ENCODE measurements at regions not wholly inside any gene's neighbourhood (a gene's known extent, or its start where the extent isn't known, plus 50 kb on each side); places are given as distances from the start of the nearest gene placed in this dataset.

DNA sequence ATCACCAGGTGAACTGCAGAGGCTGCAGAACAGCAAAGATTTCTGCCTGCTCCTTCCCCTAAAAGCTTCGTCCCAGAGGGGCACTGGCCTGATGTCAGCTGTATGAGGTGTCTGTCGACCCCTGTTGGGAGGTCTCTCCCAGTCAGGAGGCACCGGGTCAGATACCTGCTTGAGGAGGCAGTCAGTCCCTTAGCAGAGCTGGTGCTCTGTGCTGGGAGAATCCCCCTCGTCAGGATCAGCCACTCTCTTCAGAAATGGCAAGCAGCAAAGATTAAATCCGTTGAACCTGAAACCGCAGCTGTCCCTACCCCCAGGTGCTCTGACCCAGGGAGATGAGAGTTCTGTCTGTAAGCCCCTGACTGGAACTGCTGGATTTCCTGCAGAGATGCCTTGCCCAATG lies 1166.3 kb upstream of the ADGRL3 start:
- TF ChIP-seq, protein P1, sequence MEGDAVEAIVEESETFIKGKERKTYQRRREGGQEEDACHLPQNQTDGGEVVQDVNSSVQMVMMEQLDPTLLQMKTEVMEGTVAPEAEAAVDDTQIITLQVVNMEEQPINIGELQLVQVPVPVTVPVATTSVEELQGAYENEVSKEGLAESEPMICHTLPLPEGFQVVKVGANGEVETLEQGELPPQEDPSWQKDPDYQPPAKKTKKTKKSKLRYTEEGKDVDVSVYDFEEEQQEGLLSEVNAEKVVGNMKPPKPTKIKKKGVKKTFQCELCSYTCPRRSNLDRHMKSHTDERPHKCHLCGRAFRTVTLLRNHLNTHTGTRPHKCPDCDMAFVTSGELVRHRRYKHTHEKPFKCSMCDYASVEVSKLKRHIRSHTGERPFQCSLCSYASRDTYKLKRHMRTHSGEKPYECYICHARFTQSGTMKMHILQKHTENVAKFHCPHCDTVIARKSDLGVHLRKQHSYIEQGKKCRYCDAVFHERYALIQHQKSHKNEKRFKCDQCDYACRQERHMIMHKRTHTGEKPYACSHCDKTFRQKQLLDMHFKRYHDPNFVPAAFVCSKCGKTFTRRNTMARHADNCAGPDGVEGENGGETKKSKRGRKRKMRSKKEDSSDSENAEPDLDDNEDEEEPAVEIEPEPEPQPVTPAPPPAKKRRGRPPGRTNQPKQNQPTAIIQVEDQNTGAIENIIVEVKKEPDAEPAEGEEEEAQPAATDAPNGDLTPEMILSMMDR (IDR thresholded peaks at IDR 0.05), result no peak
- no peak for TF ChIP-seq POLR2A (IDR thresholded peaks at IDR 0.05)
